ENCODE measurements at regions not wholly inside any gene's neighbourhood (a gene's known extent, or its start where the extent isn't known, plus 50 kb on each side); places are given as distances from the start of the nearest gene placed in this dataset.

GRCh38 chr6:25136854-25137253 is 142.3 kb upstream of the CARMIL1 start:
- TF ChIP-seq POLR2A (IDR thresholded peaks at IDR 0.05; ENCODE audit: low read depth, low read length) (no peak), BHLHE40 (IDR thresholded peaks at IDR 0.05; ENCODE audit: low read depth, low read length) (no peak), CTCF (conservative IDR thresholded peaks at IDR 0.05; ENCODE audit: low read depth, low read length) (no peak), CEBPB (IDR thresholded peaks at IDR 0.05; ENCODE audit: low read depth, low read length) (no peak)

Data from IMR-90 (cell line).